NCI-H524 treated with DMSO at 0.1 percent for 48 hours (cell line): ENCODE measurements at regions not wholly inside any gene's neighbourhood (a gene's known extent, or its start where the extent isn't known, plus 50 kb on each side); places are given as distances from the start of the nearest gene placed in this dataset.
"Not testable (repeated sequence)": the region's sequence is repeated elsewhere in the genome, so short reads cannot be mapped to it uniquely, and the experiment has no call there.

Experiments
- DNase-seq: peaks from one replicate; lab custom pipeline; 2025; lab: John Stamatoyannopoulos, UW

DNA sequence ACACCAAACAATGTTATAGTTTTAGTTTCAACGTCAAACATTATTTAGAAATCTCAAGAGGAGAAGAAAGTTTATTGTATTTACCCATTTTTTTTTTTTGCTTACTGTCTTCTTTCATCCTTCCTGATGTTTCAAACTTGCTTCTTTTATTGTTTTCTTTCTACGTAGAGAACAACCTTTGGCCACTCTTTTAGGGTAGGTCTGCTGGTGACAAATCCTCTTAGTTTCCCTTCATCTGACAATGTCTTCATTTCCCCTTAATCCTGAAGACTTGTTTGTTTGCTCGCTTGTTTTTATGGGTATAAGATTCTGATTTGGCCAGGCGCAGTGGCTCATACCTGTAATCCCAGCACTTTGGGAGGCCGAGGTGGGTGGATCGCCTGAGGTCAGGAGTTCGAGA lies 89.1 kb downstream of the RHOU start:
- no peak for DNase-seq

DNA sequence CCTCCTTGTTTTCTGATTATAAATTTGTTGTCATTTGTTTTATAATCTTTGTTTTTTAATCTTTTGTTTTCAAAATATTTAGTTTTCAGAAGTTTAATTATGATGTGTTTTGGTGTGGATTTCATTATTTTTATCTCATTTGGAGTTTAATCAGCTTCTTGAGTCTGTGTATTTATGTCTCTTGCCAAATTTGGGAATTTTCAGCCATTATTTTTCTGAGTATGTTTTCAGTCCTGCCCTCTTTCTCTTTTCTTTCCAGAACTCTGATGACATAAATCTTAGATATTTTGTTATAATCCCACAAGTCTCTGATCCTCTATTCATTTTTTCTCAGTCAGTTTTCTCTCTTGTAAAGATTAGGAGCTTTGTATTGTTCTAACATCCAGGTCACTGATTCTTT lies 89.8 kb downstream of the RHOU start:
- DNase-seq: no peak

DNA sequence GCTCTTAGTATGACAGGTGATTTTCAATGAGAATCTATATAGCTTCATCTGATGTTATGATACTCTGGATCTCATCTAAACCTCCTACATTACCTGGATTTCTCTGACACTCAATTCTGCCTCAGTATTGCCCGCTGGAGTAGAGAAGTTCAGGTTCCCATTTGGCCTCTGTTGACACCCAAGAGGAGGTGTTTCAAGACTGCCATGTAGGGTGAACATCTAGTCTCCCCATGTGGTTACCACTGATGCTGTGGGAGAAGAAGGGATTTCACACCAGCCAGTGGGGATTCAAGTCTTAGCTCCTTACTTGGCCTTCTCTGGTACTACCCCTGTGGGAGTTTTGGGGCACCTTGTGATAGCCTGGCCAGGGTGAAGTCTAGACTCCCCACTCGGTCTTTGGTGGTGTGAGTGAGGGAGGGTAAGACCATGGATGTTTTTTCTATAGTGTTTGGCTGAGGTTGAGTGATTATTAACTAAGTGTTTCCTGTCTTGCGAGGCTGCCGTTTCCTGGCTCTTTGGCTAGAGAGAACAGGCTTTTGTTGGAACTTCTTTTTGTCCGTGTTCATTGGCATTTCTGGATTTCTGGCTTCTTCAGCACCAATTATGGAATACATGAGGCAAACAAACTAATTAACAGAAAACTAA lies 90.7 kb downstream of the RHOU start:
- no peak for DNase-seq

DNA sequence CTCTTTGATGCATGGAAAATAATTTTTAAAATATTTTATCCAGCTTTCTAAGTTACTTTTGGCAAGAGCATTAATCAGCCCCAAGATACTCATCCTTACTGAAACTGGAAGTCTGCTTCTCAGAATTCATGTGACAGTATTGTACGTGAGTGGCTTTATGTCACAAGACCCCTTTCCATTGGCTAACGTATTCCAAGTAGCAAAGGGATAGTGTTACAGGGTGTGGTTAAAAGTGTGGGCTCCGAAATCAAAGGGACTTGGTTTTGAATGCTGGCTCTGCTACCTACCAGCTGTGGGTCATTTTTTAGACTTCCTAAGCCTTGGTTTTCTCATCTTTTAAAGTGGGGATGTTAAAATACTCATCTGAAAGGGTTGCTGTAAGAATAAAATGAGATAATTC lies 91.7 kb downstream of the RHOU start:
- DNase-seq: no peak

DNA sequence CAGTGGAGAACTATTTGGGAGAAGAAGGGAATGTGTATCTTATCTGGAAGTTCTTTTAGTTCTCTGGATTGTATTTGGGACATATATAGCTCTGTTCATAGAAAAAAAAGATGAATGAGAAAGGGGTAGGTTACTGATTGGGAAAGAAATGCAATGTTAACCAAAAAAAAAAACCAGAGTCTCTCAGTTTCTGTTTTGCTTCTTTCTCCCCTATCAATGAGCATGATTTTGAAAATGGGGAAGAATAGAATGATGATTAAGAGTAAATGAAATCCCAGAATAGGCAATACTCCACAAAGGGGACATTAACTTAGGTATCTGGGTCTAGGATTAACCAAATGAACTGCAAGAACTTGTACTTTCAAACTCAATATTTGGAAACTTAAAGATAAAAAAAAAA lies 92.9 kb downstream of the RHOU start:
- no peak for DNase-seq

DNA sequence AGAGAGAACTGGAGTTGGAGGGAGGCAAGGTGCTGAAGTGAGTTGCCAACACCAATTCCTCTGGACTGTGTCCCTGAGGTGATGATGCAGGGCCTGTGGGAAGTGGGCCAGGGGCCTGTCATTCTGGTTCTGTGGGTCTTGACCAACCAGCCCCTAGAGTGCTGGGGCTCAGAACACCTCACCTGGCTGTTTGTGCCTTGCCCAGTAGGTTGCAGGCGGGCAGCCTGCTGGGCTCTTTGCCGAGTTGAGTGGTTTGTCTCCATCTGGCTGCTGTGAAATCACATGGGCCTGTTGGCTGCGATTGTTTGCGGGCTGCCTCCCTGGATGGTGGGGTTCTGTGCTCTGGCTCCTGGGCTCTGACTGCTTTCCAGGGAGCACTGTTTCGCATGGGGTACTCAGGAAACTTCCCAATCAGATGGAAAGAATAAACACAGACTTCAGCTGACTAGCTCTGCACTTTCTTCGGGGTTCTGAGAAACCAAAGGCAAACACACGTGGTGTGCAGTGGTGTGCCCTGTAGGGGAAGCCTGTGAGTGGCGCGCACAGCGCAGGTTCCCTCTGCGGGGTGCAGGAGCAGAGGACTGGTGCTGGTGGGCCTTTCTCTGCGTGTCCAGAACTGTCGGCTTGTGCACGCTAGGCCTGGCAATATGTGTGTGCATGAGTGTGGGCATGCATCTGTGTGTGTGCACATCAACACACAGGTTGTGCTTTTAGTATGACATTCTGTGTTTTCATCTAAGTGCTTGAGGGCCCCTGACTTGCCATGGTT lies 95.1 kb downstream of the RHOU start:
- no peak for DNase-seq

DNA sequence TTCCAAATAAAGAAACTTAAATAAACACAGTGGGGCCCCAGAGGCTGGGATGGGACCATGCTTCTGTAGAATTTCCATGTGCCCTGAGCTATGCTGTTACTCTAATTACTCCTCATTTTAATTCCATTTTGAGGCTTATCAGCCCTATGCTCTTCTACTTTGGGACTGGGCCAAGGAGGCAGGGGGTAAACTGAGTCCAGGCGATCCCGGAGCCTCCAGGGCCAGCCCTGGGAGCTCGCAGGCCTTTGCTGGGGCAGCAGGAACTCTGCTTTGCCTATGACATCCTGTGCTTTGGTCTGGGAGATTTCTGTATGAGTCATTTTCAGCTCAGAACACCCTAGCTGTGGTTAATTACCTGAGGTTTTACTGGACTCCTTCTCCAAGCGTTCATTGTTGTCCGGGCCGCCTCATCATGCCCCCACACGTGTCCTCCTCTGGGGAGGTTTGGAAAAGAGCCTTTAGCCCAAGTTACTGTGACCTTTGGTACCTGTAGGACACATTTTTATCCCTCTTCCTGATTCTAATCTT lies 95.7 kb downstream of the RHOU start:
- no peak for DNase-seq

DNA sequence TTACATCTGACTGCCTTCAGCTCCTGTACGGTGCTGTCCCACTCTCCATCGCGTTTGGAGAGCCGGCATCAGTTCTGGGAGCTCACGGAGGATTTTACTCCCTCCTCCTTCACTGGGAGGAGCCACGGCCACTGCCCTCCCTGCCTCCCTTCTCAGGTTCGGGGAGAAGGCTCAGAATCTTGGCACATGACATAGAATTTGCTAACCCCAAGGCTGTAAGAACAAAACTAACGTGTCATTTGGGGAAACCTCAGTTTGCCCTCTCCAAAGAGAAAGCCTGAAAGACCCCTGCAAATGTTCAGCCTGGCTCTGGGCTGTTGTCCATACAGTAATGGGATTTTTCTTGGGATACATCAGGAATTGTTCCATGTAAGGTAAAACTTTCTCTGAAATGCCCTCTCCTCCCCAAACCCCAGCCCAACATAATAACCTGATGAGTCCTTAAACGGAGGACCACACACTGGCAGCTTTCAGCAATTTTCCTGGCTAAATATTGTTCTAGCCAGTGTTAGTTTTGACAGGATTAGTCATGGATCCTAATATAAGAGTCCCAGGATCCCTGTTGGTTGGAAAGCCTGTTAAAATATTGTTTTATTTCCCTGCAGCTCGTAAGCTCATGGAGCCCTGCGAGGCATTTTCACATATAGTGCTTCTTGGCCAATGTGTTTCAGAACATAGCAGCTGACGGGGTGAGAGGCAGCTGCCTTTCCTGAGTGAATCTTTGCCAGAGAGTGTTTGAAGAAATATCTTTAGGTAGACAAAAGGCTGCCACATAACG lies 98.8 kb downstream of the RHOU start:
- DNase-seq: no peak

DNA sequence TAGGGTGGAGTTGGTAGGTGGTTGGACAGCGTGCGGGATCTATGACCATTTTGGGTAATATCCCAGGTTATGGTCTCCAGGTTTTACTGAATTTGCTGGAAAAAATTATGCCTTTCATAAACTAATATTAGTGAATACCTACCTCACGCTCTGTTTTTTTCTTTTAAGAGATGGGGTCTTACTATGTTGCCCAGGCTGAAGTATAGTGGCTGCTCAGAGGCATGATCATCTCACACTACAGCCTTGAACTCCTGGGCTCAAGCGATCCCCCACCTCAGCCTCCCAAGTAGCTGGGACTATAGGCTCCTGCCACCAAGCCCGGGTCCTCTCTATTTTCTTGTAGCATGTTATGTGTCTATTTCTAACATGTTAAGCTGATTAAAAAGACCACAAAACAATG lies 100.2 kb downstream of the RHOU start:
- DNase-seq: no peak

DNA sequence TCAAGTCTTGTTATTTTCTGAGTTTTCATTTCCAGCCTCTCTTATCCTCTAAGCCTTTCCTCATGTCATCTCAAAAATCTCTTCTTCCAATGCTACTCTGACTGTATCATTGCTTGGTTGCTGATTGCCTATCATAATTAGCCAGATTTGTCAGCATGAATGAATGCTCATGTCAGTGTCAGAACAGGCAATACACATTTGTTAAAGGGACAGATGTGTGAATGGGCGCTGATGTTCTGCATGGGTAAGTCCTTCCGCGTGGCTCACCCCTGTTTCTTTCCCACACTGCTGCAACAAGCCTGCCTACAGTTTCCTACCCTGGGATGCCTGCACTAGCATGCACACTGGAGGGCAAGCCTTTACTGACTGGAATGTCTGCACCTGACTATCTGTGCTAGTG lies 100.6 kb downstream of the RHOU start:
- DNase-seq: no peak

DNA sequence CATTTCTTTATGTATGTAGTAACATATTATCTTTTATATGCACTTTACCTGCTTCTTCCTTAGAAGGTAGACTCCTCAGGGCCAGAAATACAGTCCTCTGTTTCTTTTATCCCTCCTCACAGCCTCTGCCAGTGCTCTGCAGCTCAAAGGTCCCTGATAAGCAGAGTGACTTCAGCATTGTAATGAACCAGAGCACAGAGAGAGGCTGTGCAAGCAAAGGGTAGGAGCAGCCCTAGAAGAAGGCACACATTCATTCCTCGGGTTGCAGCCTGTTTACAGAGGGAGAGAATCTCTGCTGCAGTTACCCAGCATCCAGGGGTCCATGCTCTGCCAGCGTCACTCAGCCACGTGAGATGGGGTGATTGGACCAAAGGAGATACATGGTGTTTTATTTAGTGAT lies 101.1 kb downstream of the RHOU start:
- DNase-seq: no peak

DNA sequence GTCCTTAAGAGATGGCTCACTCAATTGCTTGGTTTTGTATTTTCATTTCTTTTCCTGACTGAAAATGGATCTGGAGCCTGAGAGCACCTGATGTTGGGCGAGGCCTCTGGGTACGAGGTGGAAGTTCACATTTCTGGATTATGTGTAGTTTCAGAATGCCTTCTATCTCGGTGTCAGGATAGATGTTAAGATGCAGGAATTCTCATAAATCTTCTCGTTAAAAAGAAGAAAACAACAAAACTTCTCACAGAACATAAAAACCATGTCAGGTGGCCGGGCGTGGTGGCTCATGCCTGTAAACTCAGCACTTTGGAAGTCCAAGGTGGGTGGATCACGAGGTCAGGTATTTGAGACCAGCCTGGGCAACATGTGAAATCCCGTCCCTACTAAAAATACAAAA lies 101.8 kb downstream of the RHOU start:
- no peak for DNase-seq

DNA sequence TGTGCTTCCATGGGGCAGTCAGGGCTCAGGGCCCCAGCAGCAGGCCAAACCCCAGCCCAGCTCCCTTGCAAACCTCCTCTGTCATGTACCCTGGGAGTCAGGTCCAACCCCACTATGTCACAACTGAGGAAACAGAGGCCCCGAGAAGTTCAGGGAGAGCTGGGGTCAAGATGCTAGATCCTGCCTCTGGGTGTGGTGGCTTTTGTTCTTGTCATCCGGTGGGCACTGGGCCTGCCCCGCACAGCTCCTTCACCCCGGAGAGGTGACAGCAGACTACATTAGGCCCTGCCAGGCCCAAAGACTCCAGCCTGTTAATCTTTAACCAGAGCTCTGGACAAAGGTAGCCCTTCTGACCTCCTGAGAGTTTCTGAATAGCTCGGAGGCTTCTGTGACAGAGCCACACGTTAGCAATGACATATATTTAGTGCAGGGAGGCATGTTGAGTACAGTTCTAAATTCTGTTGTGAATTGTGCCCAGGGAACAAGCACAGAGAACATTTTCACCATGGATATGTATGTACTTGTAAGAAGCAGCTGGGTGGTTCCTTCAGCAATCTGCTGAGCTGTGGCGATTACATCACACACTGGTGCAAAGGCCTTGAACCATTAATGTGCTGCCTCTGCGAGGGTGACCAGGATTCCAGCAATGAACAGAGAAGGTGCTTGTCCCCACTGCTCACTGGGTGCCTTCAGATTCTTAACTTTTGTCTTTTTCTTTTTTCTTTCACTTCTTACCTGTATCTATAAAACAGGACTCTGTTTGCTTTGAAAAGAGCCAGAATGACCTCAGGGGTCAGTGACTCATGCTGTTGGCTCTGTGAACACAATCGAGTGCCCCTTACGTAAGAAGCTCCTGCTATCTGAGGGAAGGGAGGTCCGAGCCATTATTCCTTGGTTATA lies 102.8 kb downstream of the RHOU start:
- no peak for DNase-seq

DNA sequence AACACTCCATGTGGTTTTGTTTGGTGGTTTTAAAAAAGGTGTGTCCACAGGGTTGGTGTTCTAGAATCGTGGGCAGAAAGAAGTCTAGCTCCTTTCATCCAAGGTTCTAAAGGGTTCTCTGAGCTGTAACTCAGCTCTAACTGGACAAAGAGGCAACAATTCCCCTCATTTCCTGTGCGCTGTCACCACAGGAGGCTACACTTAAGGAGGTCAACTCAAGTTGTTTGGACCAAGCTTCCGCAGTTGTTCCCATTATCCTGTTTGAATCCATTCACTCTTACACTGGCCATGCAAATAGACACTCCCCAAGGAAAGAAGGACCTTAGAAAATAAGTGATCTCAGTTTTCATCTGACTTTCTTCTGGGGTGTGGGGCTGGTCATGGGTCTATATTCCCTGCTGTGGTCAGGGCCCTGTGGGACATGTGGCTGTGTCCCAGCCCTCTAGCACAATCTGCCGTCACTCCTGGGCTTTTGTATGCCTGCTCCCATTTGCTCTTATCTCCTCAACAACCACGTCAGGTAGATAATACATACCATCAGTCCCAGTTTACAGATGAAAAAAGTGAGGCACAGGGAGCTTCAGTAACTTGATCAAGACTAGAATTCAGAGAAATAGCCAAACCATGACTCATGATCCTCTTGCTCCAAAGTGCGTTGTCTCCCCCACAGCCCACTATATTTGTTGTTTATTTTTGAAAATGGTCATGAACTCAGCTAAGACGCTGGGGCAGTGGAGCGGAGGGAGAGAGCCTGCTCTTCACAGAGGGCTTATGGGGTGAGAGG lies 103.6 kb downstream of the RHOU start:
- no peak for DNase-seq

DNA sequence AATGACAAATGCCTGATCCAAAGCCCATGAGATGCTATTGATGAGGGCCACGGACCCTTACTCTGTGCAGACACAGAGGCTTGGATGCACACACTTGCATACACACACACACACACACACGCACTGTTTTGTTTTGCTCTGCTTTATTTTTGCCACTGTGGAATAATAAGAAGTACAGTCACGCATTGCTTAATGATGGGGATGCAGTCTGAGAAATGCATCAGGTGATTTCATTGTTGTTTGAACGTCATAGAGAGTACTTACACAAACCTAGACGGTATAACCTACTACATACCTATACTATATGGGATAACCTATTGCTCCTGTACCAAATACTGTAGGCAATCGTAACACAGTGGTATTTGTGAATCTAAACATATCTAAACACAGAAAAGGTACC lies 104.4 kb downstream of the RHOU start:
- DNase-seq: no peak

DNA sequence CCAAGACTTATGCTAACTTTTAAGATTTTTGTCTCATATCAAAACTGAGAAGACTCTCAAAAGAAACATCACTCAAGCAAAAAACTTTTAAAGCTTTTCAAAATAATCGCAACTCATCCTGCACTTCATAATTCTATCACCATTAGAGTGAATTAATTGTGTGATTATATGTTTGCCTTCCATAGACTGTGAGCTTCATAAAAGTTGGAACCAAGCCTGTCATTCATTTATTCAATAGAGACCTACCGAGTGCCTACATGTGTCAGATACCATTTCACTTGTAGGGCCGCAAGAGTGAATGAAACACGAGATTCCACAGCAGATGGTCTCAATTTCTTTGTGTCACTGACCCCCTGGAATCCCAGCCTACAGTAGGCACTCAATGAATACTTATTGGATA lies 106.4 kb downstream of the RHOU start:
- peak; percentile 11 for DNase-seq

DNA sequence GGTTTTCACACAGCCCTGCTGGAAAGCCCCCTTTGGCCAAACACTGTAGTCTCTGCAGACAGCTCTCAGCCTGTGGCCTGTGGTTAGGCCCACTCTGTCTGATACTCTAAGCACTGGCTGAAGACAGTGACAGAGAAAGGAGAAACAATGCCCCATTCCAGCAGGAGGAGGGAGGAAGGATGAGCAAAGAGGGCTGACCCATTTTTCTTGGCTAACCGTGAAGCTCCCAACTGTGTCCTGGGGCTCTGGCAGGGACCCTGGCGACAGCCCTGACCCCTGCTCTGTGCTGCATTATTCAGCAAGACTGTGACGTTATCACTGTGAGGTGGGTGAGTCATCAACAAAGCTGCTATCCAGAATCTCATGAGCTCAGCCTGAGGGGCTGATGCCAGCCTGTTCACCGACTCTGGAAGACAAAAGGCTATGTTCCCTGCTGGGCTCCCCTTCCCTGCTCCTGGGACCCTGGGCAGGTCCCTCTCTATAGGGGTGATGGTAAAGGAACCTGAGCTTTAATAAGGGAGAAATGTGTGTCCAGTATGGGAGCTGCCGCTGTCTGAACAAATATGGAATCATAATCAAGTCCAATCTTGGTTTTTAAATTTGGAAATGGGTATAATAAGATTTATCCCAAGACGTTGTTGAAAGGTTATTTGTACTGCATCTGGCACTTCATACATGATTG lies 107.0 kb downstream of the RHOU start:
- no peak for DNase-seq

DNA sequence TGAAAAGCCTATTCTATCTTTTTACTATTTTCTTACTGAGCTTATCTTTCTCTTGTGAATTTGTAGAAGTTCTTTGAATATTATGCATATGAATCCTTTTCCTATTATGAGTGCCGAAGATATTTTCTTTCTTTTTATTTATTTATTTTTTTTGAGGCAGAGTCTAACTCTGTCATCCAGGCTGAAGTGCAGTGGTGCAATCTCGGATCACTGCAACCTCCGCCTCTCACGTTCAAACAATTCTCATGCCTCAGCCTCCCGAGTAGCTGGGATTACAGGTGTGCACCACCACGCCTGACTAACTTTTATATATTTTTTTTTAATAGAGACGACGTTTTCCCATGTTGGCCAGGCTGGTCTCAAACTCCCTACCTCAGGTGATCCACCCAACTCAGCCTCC lies 109.8 kb downstream of the RHOU start:
- no peak for DNase-seq

DNA sequence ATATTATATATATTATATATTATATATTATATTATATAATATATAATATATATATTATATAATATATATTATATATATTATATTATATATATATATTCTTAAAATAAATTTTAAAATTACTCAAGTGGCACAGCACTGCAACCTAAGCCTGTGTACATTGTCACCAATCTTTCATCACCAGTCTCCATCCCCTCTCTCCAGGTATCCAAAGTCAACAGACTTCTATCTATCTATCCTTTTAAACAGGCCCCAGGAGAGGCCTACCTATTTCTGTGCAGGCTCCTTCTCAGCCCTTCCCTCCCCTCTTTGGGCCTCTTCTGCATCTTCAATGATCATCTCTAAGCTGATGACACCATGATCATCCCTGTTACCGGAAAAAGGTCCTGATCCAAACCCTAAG lies 111.7 kb downstream of the RHOU start:
- no peak for DNase-seq

DNA sequence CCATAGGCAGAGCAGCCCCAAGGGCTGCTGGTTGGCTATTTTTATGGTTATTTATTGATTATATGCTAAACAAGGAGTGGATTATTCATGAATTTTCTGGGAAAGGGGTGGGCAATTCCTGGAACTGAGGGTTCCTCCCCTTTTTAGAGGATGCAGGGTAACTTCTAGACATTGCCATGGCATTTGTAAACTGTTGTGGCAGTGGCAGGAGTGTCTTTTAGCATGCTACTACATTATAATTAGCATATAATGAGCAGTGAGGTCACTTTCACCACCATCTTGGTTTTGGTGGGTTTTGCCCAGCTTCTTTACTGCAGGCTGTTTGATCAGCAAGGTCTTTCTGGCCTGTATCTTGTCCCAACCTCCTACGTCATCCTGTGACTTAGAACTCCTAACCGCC lies 112.2 kb downstream of the RHOU start:
- DNase-seq: not testable (repeated sequence)

DNA sequence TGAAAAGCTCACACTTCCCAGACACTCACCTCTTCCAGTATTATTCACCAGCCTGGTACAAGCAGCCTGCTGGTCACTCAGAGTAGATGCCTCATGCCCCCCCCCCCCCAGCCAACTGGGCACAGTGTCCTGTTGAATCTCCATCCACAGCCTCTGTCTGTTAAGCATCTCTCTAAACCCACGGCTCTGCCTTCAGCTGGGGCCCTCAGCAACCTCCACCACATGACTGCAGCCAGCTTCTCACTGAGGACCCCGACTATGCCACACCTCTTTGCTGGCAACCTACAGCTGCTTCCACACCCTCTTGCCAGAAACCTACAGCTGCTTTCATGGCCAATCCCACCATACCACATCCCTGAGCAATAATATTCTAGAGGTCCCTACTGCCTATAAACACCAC lies 113.1 kb downstream of the RHOU start:
- DNase-seq: no peak
